K562 (cell line): ENCODE measurements at regions not wholly inside any gene's neighbourhood (a gene's known extent, or its start where the extent isn't known, plus 50 kb on each side); places are given as distances from the start of the nearest gene placed in this dataset.

Experiments
- CLOCK ChIP-seq: fragments of 250-450 bp; sonication (Bioruptor Pico); IDR thresholded peaks from 2 replicates; pipeline ENCODE4 v1.4.0; 2020; ENCODE audit warnings: mild to moderate bottlenecking, moderate library complexity, borderline replicate concordance
- GABPA ChIP-seq: fragments of 200-800 bp; sonication (Bioruptor generic); conservative IDR thresholded peaks from 2 replicates; pipeline ENCODE4 v1.6.1; 2016; ENCODE audit warnings: low read depth, missing genetic modification characterization, missing compliant biosample characterization
- GTF3C2 ChIP-seq: IDR thresholded peaks from 3 replicates; pipeline ENCODE4 v1.6.1; 2011; ENCODE audit warnings: borderline replicate concordance, mild to moderate bottlenecking, moderate library complexity; ENCODE audit not compliant: insufficient read length; ENCODE audit errors: extremely low read depth
- HBP1 ChIP-seq: fragments of 450-650 bp; formaldehyde crosslinking; IDR thresholded peaks from 2 replicates; pipeline ENCODE4 v1.4.0; 2022; ENCODE audit warnings: missing genetic modification characterization
- MCM2 ChIP-seq: fragments of 450-650 bp; IDR thresholded peaks from 2 replicates; pipeline ENCODE4 v1.6.1; 2017; ENCODE audit warnings: low read depth, mild to moderate bottlenecking
- MYBL2 ChIP-seq, 2 experiments: fragments of 450-650 bp in 1 of 2; sonication (generic) in 1 of 2; formaldehyde crosslinking in 1 of 2; IDR thresholded peaks; 2 replicates each; pipeline versions ENCODE4 v1.6.1 to v1.8.1; 2017 to 2022; ENCODE audit warnings: borderline replicate concordance in 1 of 2, inconsistent platforms in 1 of 2, low read depth in 1 of 2, mild to moderate bottlenecking in 1 of 2, missing genetic modification reagents in 1 of 2, moderate library complexity in 1 of 2
- NR1H2 ChIP-seq: sonication (generic); formaldehyde crosslinking; IDR thresholded peaks from 2 replicates; pipeline ENCODE4 v1.4.0; 2020; ENCODE audit warnings: mild to moderate bottlenecking, missing genetic modification reagents
- NR2C2 ChIP-seq, 2 experiments: fragments of 200-800 bp in 1 of 2; sonication (Bioruptor generic) in 1 of 2; sonication (generic) in 1 of 2; formaldehyde crosslinking in 1 of 2; IDR thresholded peaks; 2 replicates each; pipeline versions ENCODE4 v1.6.1 to v1.8.0; 2016 to 2022; ENCODE audit warnings: mild to moderate bottlenecking in 1 of 2, missing compliant biosample characterization in 1 of 2, missing genetic modification characterization in 1 of 2, missing genetic modification reagents in 1 of 2
- PHB2 ChIP-seq: fragments of 450-650 bp; IDR thresholded peaks from 2 replicates; pipeline ENCODE4 v1.6.1; 2017; ENCODE audit warnings: low read depth
- RBM22 ChIP-seq: fragments of 200-400 bp; formaldehyde crosslinking; IDR thresholded peaks from 2 replicates; pipeline ENCODE4 v1.6.1; 2018; ENCODE audit warnings: low read length, low read depth; ENCODE audit not compliant: poor library complexity, severe bottlenecking
- SAFB ChIP-seq: fragments of 200-400 bp; formaldehyde crosslinking; IDR thresholded peaks from 2 replicates; pipeline ENCODE4 v1.6.1; 2017; ENCODE audit warnings: low read depth, low read length, borderline replicate concordance
- SMAD1 ChIP-seq: fragments of 150-350 bp; IDR thresholded peaks from 2 replicates; pipeline ENCODE4 v1.6.1; 2014; ENCODE audit warnings: low read length, low read depth; ENCODE audit not compliant: partially characterized antibody
- SPI1 ChIP-seq: IDR thresholded peaks from 2 replicates; pipeline ENCODE4 v1.6.1; 2011; ENCODE audit warnings: low read depth, low read length, control low read depth, borderline replicate concordance
- TFAM ChIP-seq: fragments of 250-450 bp; sonication (Bioruptor Pico); conservative IDR thresholded peaks from 2 replicates; pipeline ENCODE4 v1.5.0; 2021; ENCODE audit warnings: mild to moderate bottlenecking, moderate library complexity
- ZBTB7A ChIP-seq: IDR thresholded peaks from 2 replicates; pipeline ENCODE4 v1.6.1; 2011; ENCODE audit warnings: low read depth, mild to moderate bottlenecking, low read length, moderate library complexity, borderline replicate concordance; ENCODE audit not compliant: control insufficient read depth
- ZC3H8 ChIP-seq: fragments of 450-650 bp; IDR thresholded peaks from 2 replicates; pipeline ENCODE4 v1.6.1; 2017
- ZNF133 ChIP-seq: fragments of 250-450 bp; sonication (Bioruptor Pico); IDR thresholded peaks from 2 replicates; pipeline ENCODE4 v1.4.0; 2020; ENCODE audit warnings: mild to moderate bottlenecking
- ZNF695 ChIP-seq: fragments of 450-650 bp; formaldehyde crosslinking; IDR thresholded peaks from 2 replicates; pipeline ENCODE4 v1.4.0; 2020; ENCODE audit warnings: mild to moderate bottlenecking, moderate library complexity
- ZSCAN29 ChIP-seq: fragments of 450-650 bp; IDR thresholded peaks from 2 replicates; pipeline ENCODE4 v1.6.1; 2017
- ZZZ3 ChIP-seq: fragments of 450-650 bp; IDR thresholded peaks from 2 replicates; pipeline ENCODE4 v1.6.1; 2016; ENCODE audit warnings: antibody characterized with exemption, mild to moderate bottlenecking, moderate library complexity

- TF ChIP-seq HBP1 (CRISPR knock-in tag) = no peak
- TF ChIP-seq ZZZ3 = no peak
- peak; percentile 83 for TF ChIP-seq SMAD1
- TF ChIP-seq GTF3C2 = no peak
- TF ChIP-seq PHB2 = peak; percentile 79; the same call in 1 of the 2 replicates
- no peak for TF ChIP-seq NR1H2
- TF ChIP-seq RBM22 = no peak
- no peak for TF ChIP-seq CLOCK (CRISPR knock-in tag)
- no peak for TF ChIP-seq ZC3H8
- TF ChIP-seq ZNF133 = no peak
- TF ChIP-seq ZSCAN29 = no peak
- TF ChIP-seq SPI1 = peak; percentile 99
- no peak; the same call in 1 of the 2 replicates for TF ChIP-seq MYBL2 (IDR thresholded peaks at IDR 0.05; ENCODE audit: low read depth)
- TF ChIP-seq MYBL2 (CRISPR knock-in tag; IDR thresholded peaks at IDR 0.05; ENCODE audit: borderline replicate concordance) = no peak
- no peak for TF ChIP-seq SAFB
- TF ChIP-seq GABPA (tag) = peak; percentile 40
- no peak for TF ChIP-seq ZNF695
- no peak for TF ChIP-seq NR2C2 (CRISPR knock-in tag; IDR thresholded peaks at IDR 0.05)
- TF ChIP-seq NR2C2 (tag; IDR thresholded peaks at IDR 0.05) = peak; percentile 82
- no peak for TF ChIP-seq TFAM (CRISPR knock-in tag)
- TF ChIP-seq ZBTB7A = 0 out of 2 replicates have a peak, but pooled peaks have one; percentile 44
- TF ChIP-seq MCM2 = no peak
These were observed 148.4 kb upstream of the SYT10 start (continued) for GRCh38 chr12:33587784-33588712.
